H1 (cell line): ENCODE measurements at regions not wholly inside any gene's neighbourhood (a gene's known extent, or its start where the extent isn't known, plus 50 kb on each side); places are given as distances from the start of the nearest gene placed in this dataset.

Source experiments
- CTCF ChIA-PET: fragments of 300-600 bp; sonication (Branson Sonifier 250); formaldehyde crosslinking; loops from one replicate; lab custom pipeline; 2021; ENCODE audit not compliant: partially characterized antibody; lab: Charles Lee
- POLR2A ChIA-PET: fragments of 300-600 bp; sonication (Branson Sonifier 250); formaldehyde crosslinking; loops from one replicate; lab custom pipeline; 2021; ENCODE audit warnings: inconsistent platforms; ENCODE audit not compliant: partially characterized antibody; lab: Charles Lee
- DNase-seq, 2 experiments: peaks; one replicate each; pipeline versions ENCODE4 v3.0.0 to v3.0.0-alpha.2; 2010 to 2022; ENCODE audit warnings: low spot score in 2 of 2, low read depth in 1 of 2, mixed read lengths in 1 of 2
- FAIRE-seq: peaks from 2 replicates; lab custom pipeline; 2011; peaks lifted over from hg19 to GRCh38; lab: Jason Lieb, UNC
- H2AFZ ChIP-seq: 2 replicates; pipeline ENCODE4 v1.8.1; 2012; ENCODE audit warnings: low read length, inconsistent platforms
- H2AK5ac ChIP-seq: 2 replicates; pipeline ENCODE4 v1.6.1; 2013; ENCODE audit warnings: low read depth, low read length
- H2BK120ac ChIP-seq: replicated peaks from 2 replicates; pipeline ENCODE3; 2013; ENCODE audit warnings: low read depth, low read length, inconsistent platforms
- H2BK12ac ChIP-seq: 2 replicates; pipeline ENCODE4 v1.6.1; 2013; ENCODE audit warnings: low read depth, low read length
- H2BK15ac ChIP-seq: 2 replicates; pipeline ENCODE4 v1.6.1; 2013; ENCODE audit warnings: low read length
- H2BK20ac ChIP-seq: 2 replicates; pipeline ENCODE4 v1.6.1; 2013; ENCODE audit warnings: low read length
- H2BK5ac ChIP-seq: 2 replicates; pipeline ENCODE4 v1.6.1; 2013; ENCODE audit warnings: low read depth, low read length
- H3K14ac ChIP-seq: 2 replicates; pipeline ENCODE4 v1.6.1; 2013; ENCODE audit warnings: inconsistent platforms; ENCODE audit not compliant: insufficient read length
- H3K18ac ChIP-seq: 2 replicates; pipeline ENCODE4 v1.6.1; 2013; ENCODE audit warnings: low read length; ENCODE audit errors: extremely low read depth
- H3K23ac ChIP-seq: 2 replicates; pipeline ENCODE4 v1.6.1; 2013; ENCODE audit warnings: inconsistent platforms; ENCODE audit not compliant: insufficient read length
- H3K23me2 ChIP-seq: 2 replicates; pipeline ENCODE4 v1.6.1; 2013; ENCODE audit warnings: low read depth, low read length
- H3K27ac ChIP-seq: 2 replicates; pipeline ENCODE4 v1.6.1; 2011; ENCODE audit warnings: low read depth, low read length, inconsistent platforms
- H3K27me3 ChIP-seq, 4 experiments: replicated peaks in 1 of 4; 1 replicate in 1 of 4; 2 replicates in 3 of 4; pipeline versions ENCODE4 v1.6.1 to v1.8.1; 2011 to 2013; ENCODE audit warnings: low read length in 3 of 4, mild to moderate bottlenecking in 3 of 4, inconsistent platforms in 2 of 4, mixed read lengths in 2 of 4, moderate library complexity in 1 of 4; ENCODE audit not compliant: control insufficient read depth in 3 of 4, insufficient read depth in 3 of 4; ENCODE audit errors: extremely low read depth in 1 of 4
- H3K36me3 ChIP-seq, 4 experiments: 2 replicates each; pipeline versions ENCODE4 v1.6.1 to v1.8.1; 2011 to 2013; ENCODE audit warnings: mild to moderate bottlenecking in 4 of 4, low read length in 3 of 4, moderate library complexity in 2 of 4, control low read depth in 1 of 4, inconsistent platforms in 1 of 4; ENCODE audit not compliant: insufficient read depth in 4 of 4, control insufficient read depth in 2 of 4
- H3K4ac ChIP-seq: replicated peaks from 2 replicates; pipeline ENCODE3; 2013; ENCODE audit warnings: low read length, low read depth, mixed read lengths, inconsistent platforms; ENCODE audit not compliant: insufficient read length
- H3K4me1 ChIP-seq, 4 experiments: replicated peaks in 1 of 4; 1 replicate in 1 of 4; 2 replicates in 3 of 4; pipeline versions ENCODE4 v1.6.1 to v1.8.1; 2011 to 2013; ENCODE audit warnings: low read length in 3 of 4, inconsistent platforms in 2 of 4, mixed read lengths in 1 of 4; ENCODE audit not compliant: insufficient read depth in 4 of 4, control insufficient read depth in 3 of 4
- H3K4me2 ChIP-seq, 2 experiments: 2 replicates each; pipeline versions ENCODE4 v1.6.1 to v1.8.1; 2011 to 2013; ENCODE audit warnings: low read depth in 2 of 2, low read length in 2 of 2, control low read depth in 1 of 2, inconsistent platforms in 1 of 2, mild to moderate bottlenecking in 1 of 2; ENCODE audit not compliant: insufficient read depth in 1 of 2
- H3K4me3 ChIP-seq, 4 experiments: fragments of 200-600, 300-600 bp in 1 of 4; sonication (generic), shearing (Covaris generic), sonication (Bioruptor Twin) in 1 of 4; 2 replicates each; pipeline versions ENCODE4 v1.5.1 to v1.8.1; 2011 to 2016; ENCODE audit warnings: low read length in 4 of 4, low read depth in 3 of 4, control low read depth in 2 of 4, inconsistent platforms in 2 of 4, mild to moderate bottlenecking in 2 of 4, mixed read lengths in 1 of 4, moderate library complexity in 1 of 4; ENCODE audit not compliant: insufficient read depth in 2 of 4; ENCODE audit errors: extremely low read depth in 1 of 4
- H3K56ac ChIP-seq: replicated peaks from 2 replicates; pipeline ENCODE3; 2013; ENCODE audit warnings: low read depth, mild to moderate bottlenecking, mixed read lengths, low read length, inconsistent platforms; ENCODE audit not compliant: insufficient read length
- H3K79me1 ChIP-seq: 2 replicates; pipeline ENCODE4 v1.6.1; 2013; ENCODE audit warnings: low read depth, low read length, control low read depth
- H3K79me2 ChIP-seq, 2 experiments: 2 replicates each; pipeline versions ENCODE4 v1.6.1 to v1.8.1; 2012 to 2013; ENCODE audit warnings: low read length in 2 of 2, mild to moderate bottlenecking in 2 of 2, inconsistent platforms in 1 of 2; ENCODE audit not compliant: insufficient read depth in 2 of 2, control insufficient read depth in 1 of 2
- H3K9ac ChIP-seq, 4 experiments: replicated peaks in 1 of 4; 1 replicate in 1 of 4; 2 replicates in 3 of 4; pipeline versions ENCODE4 v1.6.1 to v1.8.1; 2011 to 2013; ENCODE audit warnings: low read depth in 3 of 4, low read length in 3 of 4, control low read depth in 2 of 4, mild to moderate bottlenecking in 2 of 4, moderate library complexity in 2 of 4, inconsistent platforms in 1 of 4; ENCODE audit errors: extremely low read depth in 1 of 4
- H3K9me3 ChIP-seq, 2 experiments: 2 replicates each; pipeline versions ENCODE4 v1.6.1 to v1.8.1; 2012 to 2013; ENCODE audit warnings: mild to moderate bottlenecking in 2 of 2, moderate library complexity in 2 of 2, control low read depth in 1 of 2, inconsistent platforms in 1 of 2, low read depth in 1 of 2, low read length in 1 of 2, mixed read lengths in 1 of 2; ENCODE audit not compliant: insufficient read depth in 2 of 2
- H4K20me1 ChIP-seq, 2 experiments: replicated peaks in 1 of 2; 2 replicates each; pipeline versions ENCODE3 to v1.8.1; 2011 to 2013; ENCODE audit warnings: inconsistent platforms in 2 of 2, low read length in 2 of 2, mild to moderate bottlenecking in 1 of 2; ENCODE audit not compliant: insufficient read depth in 2 of 2, control insufficient read depth in 1 of 2
- H4K5ac ChIP-seq: 2 replicates; pipeline ENCODE4 v1.6.1; 2013; ENCODE audit warnings: low read length, low read depth, mixed read lengths, inconsistent platforms; ENCODE audit not compliant: insufficient read length
- H4K8ac ChIP-seq: 2 replicates; pipeline ENCODE4 v1.8.0; 2013; ENCODE audit warnings: mild to moderate bottlenecking, moderate library complexity, low read length, inconsistent platforms; ENCODE audit not compliant: insufficient read depth; ENCODE audit errors: extremely low read depth
- H4K91ac ChIP-seq: replicated peaks from 2 replicates; pipeline ENCODE3; 2013; ENCODE audit warnings: low read length, mixed read lengths, inconsistent platforms; ENCODE audit not compliant: insufficient read length
- TBP ChIP-seq: IDR thresholded peaks from 2 replicates; pipeline ENCODE4 v1.6.1; 2011; ENCODE audit warnings: low read depth, low read length, improper control_type of control experiment
- WGBS, 2 experiments: shearing (Covaris generic) in 1 of 2; methylation state at CpG; one replicate each; pipeline versions ENCODE4 v1.1.6 to v1.1.7; 2013 to 2015; ENCODE audit warnings: low lambda C conversion rate in 2 of 2, mixed read lengths in 2 of 2, inconsistent platforms in 1 of 2, low coverage in 1 of 2, missing lambda C conversion rate in 1 of 2; ENCODE audit not compliant: insufficient replicate concordance in 2 of 2, insufficient coverage in 1 of 2, insufficient read length in 1 of 2; ENCODE audit errors: extremely low coverage in 1 of 2, missing lambda C conversion rate in 1 of 2; 5-methylcytosine and 5-hydroxymethylcytosine counted together

- H3K36me3 ChIP-seq = no peaks in the 10 kb centered on the region
- ChIA-PET POLR2A (no interaction called here), CTCF (interaction anchor here (0.9 kb wide), 1 partner anchor 121 kb away, joined by 3 read pairs; no protein-coding TSS in a partner anchor)
- no peaks in the 10 kb centered on the region for H3K79me2 ChIP-seq
- H2AK5ac ChIP-seq = no peak overlapping the region
- H2BK20ac ChIP-seq = no peak overlapping the region
- no peak overlapping the region for H2BK5ac ChIP-seq
- H3K4me2 ChIP-seq = no peak overlapping the region
- H3K23me2 ChIP-seq = no peaks in the 10 kb centered on the region
- FAIRE-seq (no peak), DNase-seq (no peak)
- H2AFZ ChIP-seq = no peak overlapping the region
- no peak overlapping the region for H4K5ac ChIP-seq
- peaks cover 0 to 1% (median 0%) of the 10 kb centered on the region in 4 experiments; a peak in 1 of 7 replicates for H3K27me3 ChIP-seq
- no peak overlapping the region for H3K4ac ChIP-seq
- no peak overlapping the region for H3K56ac ChIP-seq
- no peaks in the 10 kb centered on the region for H4K20me1 ChIP-seq
- H4K8ac ChIP-seq = no peak overlapping the region
- no peak overlapping the region for H3K27ac ChIP-seq
- no peak overlapping the region for H3K18ac ChIP-seq
- no peak overlapping the region for H2BK12ac ChIP-seq
- H3K79me1 ChIP-seq = no peaks in the 10 kb centered on the region
- H3K23ac ChIP-seq = no peak overlapping the region
- H3K9me3 ChIP-seq = peaks cover 3 to 6% of the 10 kb centered on the region in 2 experiments; a peak in 2 of 4 replicates
- no peak overlapping the region for H3K14ac ChIP-seq
- WGBS, 2 experiments = 89% methylated on average over 3 of the region's 3 CpGs; no CpG with 5 or more reads in 1 of the 2 experiments
- H3K9ac ChIP-seq = no peak overlapping the region
- no peak overlapping the region for H4K91ac ChIP-seq
- no peak overlapping the region for H2BK120ac ChIP-seq
- H3K4me1 ChIP-seq = no peaks in the 10 kb centered on the region
- H2BK15ac ChIP-seq = no peak overlapping the region
- no peak overlapping the region for H3K4me3 ChIP-seq
- no peak for TF ChIP-seq TBP
These were observed 121.4 kb upstream of the WSCD1 start for GRCh38 chr17:5948811-5949210.
